Cardiac muscle cell (in vitro differentiated cells and primary cell): ENCODE measurements at regions not wholly inside any gene's neighbourhood (a gene's known extent, or its start where the extent isn't known, plus 50 kb on each side); places are given as distances from the start of the nearest gene placed in this dataset.

Source experiments
- DNase-seq, 2 donors: peaks; one replicate each; pipeline versions ENCODE4 v3.0.0 to v3.0.0-alpha.2; 2010 to 2017; ENCODE audit warnings: low read depth in 1 of 2, low spot score in 1 of 2
- H3K27ac ChIP-seq: fragments of 200-600 bp; sonication (generic); 2 replicates; pipeline ENCODE4 v1.5.1; 2016
- H3K27me3 ChIP-seq: fragments of 200-600 bp; sonication (generic); 2 replicates; pipeline ENCODE4 v1.6.0; 2016; ENCODE audit warnings: control low read depth
- H3K36me3 ChIP-seq: fragments of 200-600 bp; sonication (generic); 2 replicates; pipeline ENCODE4 v1.5.1; 2016; ENCODE audit warnings: control low read depth
- H3K4me1 ChIP-seq: fragments of 200-600 bp; sonication (generic); 2 replicates; pipeline ENCODE4 v1.8.1; 2017; ENCODE audit warnings: low read depth, mild to moderate bottlenecking, mixed run types
- H3K4me3 ChIP-seq: fragments of 200-600 bp; sonication (generic); 2 replicates; pipeline ENCODE4 v1.5.1; 2016; ENCODE audit warnings: mild to moderate bottlenecking
- H3K9me3 ChIP-seq: fragments of 200-600 bp; sonication (generic); 2 replicates; pipeline ENCODE4 v1.5.1; 2017; ENCODE audit warnings: low read depth, mild to moderate bottlenecking, control low read depth
- CTCF ChIP-seq: IDR thresholded peaks from 2 replicates; pipeline ENCODE4 v1.5.1; 2012; ENCODE audit warnings: low read depth, mild to moderate bottlenecking, low read length

DNA sequence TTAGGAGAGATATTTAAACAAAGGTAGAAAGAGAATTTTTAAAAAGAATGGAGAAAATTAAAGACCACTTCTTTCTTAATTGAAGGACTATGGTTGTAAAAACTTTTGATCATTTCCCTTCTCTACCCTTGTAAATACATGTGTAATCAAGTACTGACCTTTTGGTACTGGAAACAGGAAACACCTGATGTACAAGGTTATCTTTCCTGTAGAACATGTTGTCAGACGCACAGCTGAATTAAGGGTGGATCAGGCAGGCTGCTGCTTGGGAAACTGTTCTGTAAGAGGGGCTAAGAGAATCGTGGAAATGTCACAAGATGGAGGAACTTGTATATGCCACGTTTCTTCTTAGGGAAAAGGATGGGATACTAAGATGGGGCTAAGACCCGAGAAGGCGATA, 341.6 kb downstream of the ZNF608 start:
- no peak for DNase-seq
- no peaks in the 10 kb centered on the region for H3K27me3 ChIP-seq
- H3K36me3 ChIP-seq, result no peaks in the 10 kb centered on the region
- no peaks in the 10 kb centered on the region for H3K9me3 ChIP-seq
- peaks cover 24% of the 10 kb centered on the region for H3K4me1 ChIP-seq
- no peak overlapping the region for H3K27ac ChIP-seq
- no peak overlapping the region for H3K4me3 ChIP-seq
- TF ChIP-seq CTCF, result no peak

GRCh38 chr5:124403281-124403680, 343.2 kb downstream of the ZNF608 start:
- TF ChIP-seq CTCF, result no peak
- DNase-seq, result no peak
- Histone ChIP-seq H3K36me3 (no peaks in the 10 kb centered on the region), H3K4me1 (peaks cover 24% of the 10 kb centered on the region), H3K27me3 (no peaks in the 10 kb centered on the region), H3K4me3 (no peak overlapping the region), H3K9me3 (no peaks in the 10 kb centered on the region), H3K27ac (no peak overlapping the region)

GRCh38 chr5:124402144-124402581, 344.3 kb downstream of the ZNF608 start:
- H3K9me3 ChIP-seq, result no peaks in the 10 kb centered on the region
- no peaks in the 10 kb centered on the region for H3K36me3 ChIP-seq
- peak in 1 of 2 donors; percentile 14 for DNase-seq
- peaks cover 24% of the 10 kb centered on the region for H3K4me1 ChIP-seq
- H3K27me3 ChIP-seq, result no peaks in the 10 kb centered on the region
- peak overlapping the region; percentile 31 for H3K27ac ChIP-seq
- no peak overlapping the region for H3K4me3 ChIP-seq
- TF ChIP-seq CTCF, result no peak

DNA sequence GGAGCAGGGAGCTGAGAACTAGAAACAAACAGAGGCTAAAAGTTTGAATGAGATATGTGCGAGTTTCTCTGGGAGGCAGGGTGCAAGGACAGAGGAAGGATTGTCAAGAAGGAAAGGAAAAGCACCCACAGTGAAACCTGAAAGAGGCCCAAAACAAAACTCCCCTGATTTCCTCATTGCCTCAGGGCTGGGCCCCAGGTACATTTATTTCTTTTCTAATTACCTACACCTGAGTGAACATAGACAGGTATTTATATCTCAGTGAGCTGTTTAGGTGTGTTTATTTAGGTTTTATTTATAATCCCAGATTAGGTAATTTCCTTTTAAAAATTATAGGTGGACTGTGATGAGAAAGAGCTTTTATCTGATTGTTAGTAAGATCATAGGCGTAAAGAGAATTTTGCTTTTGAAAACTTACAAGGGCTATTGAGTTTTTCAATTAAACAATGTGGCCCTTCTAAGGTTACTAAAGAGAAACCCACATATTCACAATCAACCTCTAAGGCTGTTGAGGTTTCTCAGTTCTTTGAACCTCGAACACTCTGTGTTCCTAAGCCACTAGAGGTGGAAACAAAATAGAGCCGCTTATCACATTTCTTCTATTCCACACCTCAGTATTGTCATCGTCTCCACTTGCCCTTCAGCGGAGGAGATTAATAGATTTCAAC, 344.8 kb downstream of the ZNF608 start:
- Histone ChIP-seq H3K9me3 (no peaks in the 10 kb centered on the region), H3K4me1 (peaks cover 24% of the 10 kb centered on the region), H3K27me3 (no peaks in the 10 kb centered on the region), H3K36me3 (no peaks in the 10 kb centered on the region), H3K27ac (peak overlapping the region; percentile 31), H3K4me3 (no peak overlapping the region)
- no peak for TF ChIP-seq CTCF
- DNase-seq, result peak in 1 of 2 donors; percentile 69

- DNase-seq, result peak in 1 of 2 donors; percentile 41
- Histone ChIP-seq H3K4me1 (peaks cover 38% of the 10 kb centered on the region), H3K9me3 (no peaks in the 10 kb centered on the region), H3K27me3 (no peaks in the 10 kb centered on the region), H3K4me3 (no peak overlapping the region), H3K36me3 (no peaks in the 10 kb centered on the region), H3K27ac (no peak overlapping the region)
- TF ChIP-seq CTCF, result no peak
These were observed 346.9 kb downstream of the ZNF608 start for GRCh38 chr5:124399426-124399961.
